ENCODE measurements at regions not wholly inside any gene's neighbourhood (a gene's known extent, or its start where the extent isn't known, plus 50 kb on each side); places are given as distances from the start of the nearest gene placed in this dataset.
A peak's percentile ranks its signal among the peaks of the same experiment; 100 is the strongest.

GRCh38 chr2:215851696-215852095, 161.7 kb downstream of the MREG start:
- ChIA-PET POLR2A (ENCODE audit: low non-redundant PET) (no interaction called here), CTCF (no interaction called here)
- no peak overlapping the region for H3K27ac ChIP-seq
- TF ChIP-seq CTCF (conservative IDR thresholded peaks at IDR 0.05; ENCODE audit: low read depth): no peak
- DNase-seq (ENCODE audit: low spot score): no peak

GRCh38 chr2:215851082-215851481, 162.3 kb downstream of the MREG start:
- ChIA-PET POLR2A (ENCODE audit: low non-redundant PET) (no interaction called here), CTCF (interaction anchor here (0.7 kb wide), 1 partner anchor 11 kb away, joined by 3 read pairs; no protein-coding TSS in a partner anchor)
- no peak overlapping the region for H3K27ac ChIP-seq
- no peak for TF ChIP-seq CTCF (conservative IDR thresholded peaks at IDR 0.05; ENCODE audit: low read depth)
- peak; percentile 9 for DNase-seq (ENCODE audit: low spot score)

- TF ChIP-seq CTCF (conservative IDR thresholded peaks at IDR 0.05; ENCODE audit: low read depth): no peak
- no peak for DNase-seq (ENCODE audit: low spot score)
- no peak overlapping the region for H3K27ac ChIP-seq
- ChIA-PET CTCF (no interaction called here), POLR2A (ENCODE audit: low non-redundant PET) (no interaction called here)
These were observed 163.0 kb downstream of the MREG start for GRCh38 chr2:215850380-215850779.

GRCh38 chr2:215849771-215850170, 163.6 kb downstream of the MREG start:
- DNase-seq (ENCODE audit: low spot score): no peak
- no peak overlapping the region for H3K27ac ChIP-seq
- no peak for TF ChIP-seq CTCF (conservative IDR thresholded peaks at IDR 0.05; ENCODE audit: low read depth)
- ChIA-PET CTCF (no interaction called here), POLR2A (ENCODE audit: low non-redundant PET) (no interaction called here)

GRCh38 chr2:215848698-215849097, 164.7 kb downstream of the MREG start:
- TF ChIP-seq CTCF (conservative IDR thresholded peaks at IDR 0.05; ENCODE audit: low read depth): no peak
- no peak overlapping the region for H3K27ac ChIP-seq
- POLR2A ChIA-PET (ENCODE audit: low non-redundant PET): no interaction called here
- no peak for DNase-seq (ENCODE audit: low spot score)
- CTCF ChIA-PET: interaction anchor here (0.6 kb wide), 1 partner anchor 91 kb away, joined by 3 read pairs; no protein-coding TSS in a partner anchor

- TF ChIP-seq CTCF (conservative IDR thresholded peaks at IDR 0.05; ENCODE audit: low read depth): no peak
- DNase-seq (ENCODE audit: low spot score): no peak
- CTCF ChIA-PET: no interaction called here
- H3K27ac ChIP-seq: no peak overlapping the region
- POLR2A ChIA-PET (ENCODE audit: low non-redundant PET): no interaction called here
These were observed 165.2 kb downstream of the MREG start for GRCh38 chr2:215848146-215848545.

- ChIA-PET POLR2A (ENCODE audit: low non-redundant PET) (no interaction called here), CTCF (no interaction called here)
- no peak for TF ChIP-seq CTCF (conservative IDR thresholded peaks at IDR 0.05; ENCODE audit: low read depth)
- H3K27ac ChIP-seq: no peak overlapping the region
- DNase-seq (ENCODE audit: low spot score): no peak
These were observed 165.6 kb downstream of the MREG start for GRCh38 chr2:215847718-215848117.
